ENCODE measurements at regions not wholly inside any gene's neighbourhood (a gene's known extent, or its start where the extent isn't known, plus 50 kb on each side); places are given as distances from the start of the nearest gene placed in this dataset.

DNA sequence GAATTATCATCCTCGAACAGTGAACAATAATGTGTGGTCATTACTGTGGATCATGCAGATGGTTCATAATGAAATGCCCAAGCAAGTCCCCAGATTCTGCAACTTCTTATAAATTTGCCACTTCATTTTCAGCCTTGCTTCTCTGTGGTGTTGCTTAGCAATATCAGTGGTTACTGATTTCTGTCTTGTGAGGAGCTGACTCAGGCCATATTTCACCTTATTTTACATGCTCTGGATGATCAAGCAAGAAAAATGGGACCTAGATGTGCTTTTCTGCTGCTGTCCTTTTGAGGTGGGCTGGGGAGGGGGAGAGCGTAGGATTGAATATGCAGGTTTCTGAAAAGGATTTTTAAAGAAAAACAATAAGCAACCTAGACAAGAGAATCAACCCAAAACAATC is 188.3 kb downstream of the SLC24A2 start:
- DNase-seq (ENCODE audit: low read depth in 4 of 4, low spot score in 3 of 4) = no peak

- DNase-seq (ENCODE audit: low read depth in 4 of 4, low spot score in 3 of 4) = no peak
These were observed 189.9 kb downstream of the ACER2 start for GRCh38 chr9:19598722-19599121.

DNA sequence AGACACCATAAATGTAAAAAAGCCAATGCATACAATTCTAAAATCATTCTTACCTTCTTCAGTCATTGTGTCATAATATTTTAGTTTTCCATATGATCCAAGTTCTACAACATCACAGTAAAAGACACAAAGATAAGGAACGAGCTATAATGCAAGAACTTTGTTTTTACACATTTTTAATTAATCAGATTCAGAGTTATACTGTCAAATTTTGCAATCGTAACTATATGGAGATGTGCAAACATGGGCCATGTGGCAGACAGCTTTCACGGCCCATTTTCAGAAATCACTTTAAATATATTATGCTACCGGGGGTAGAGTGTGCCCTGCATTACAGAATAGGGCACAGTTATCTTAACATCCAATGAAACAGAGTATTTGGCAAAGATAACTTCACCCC is 188.4 kb downstream of the ACER2 start:
- DNase-seq (ENCODE audit: low read depth in 4 of 4, low spot score in 3 of 4) = no peak

- no peak for DNase-seq (ENCODE audit: low read depth in 4 of 4, low spot score in 3 of 4)
These were observed 186.2 kb downstream of the ACER2 start for GRCh38 chr9:19595003-19595402.

DNA sequence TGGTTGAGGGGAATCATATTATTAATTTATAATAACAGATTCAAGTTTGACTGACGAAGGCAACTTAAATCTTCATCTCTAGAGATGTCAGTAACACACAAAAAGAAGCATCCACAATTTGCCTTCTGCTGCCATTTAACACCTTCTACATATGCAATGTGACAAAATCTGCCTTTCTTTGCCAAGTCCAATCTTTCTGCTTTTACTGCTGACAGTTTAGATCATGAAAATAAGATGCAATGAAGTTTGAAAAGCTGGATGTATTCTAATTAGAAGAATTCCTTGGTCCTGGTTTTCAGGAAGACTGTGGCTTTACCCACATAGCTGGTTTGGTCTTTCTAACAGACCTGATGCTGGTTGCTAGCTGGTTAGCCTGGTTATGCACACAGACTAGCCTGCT is 178.9 kb downstream of the ACER2 start:
- DNase-seq (ENCODE audit: low read depth in 4 of 4, low spot score in 3 of 4) = no peak

GRCh38 chr9:19583890-19584289 is 175.1 kb downstream of the ACER2 start:
- DNase-seq (ENCODE audit: low read depth in 4 of 4, low spot score in 3 of 4) = no peak

DNA sequence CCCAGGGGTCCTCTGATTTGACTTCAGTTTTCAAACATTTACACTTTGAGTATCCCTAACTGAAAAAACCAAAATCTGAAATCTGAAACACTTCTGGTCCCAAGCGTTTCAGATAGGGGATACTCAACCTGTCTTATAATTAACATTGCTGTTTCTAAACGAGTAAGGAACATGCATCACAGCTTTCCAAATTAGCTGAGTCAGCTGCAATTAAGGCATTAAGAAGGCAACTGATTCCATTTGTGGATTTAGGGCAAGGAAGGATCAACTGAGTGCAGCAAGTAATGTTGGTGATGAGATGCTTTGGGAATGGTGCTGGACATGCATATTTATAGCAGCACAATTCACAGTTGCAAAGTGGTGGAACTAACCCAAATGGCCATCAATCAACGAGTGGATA is 168.6 kb downstream of the ACER2 start:
- no peak for DNase-seq (ENCODE audit: low read depth in 4 of 4, low spot score in 3 of 4)

GRCh38 chr9:19568946-19569345 is 160.1 kb downstream of the ACER2 start:
- no peak for DNase-seq (ENCODE audit: low read depth in 4 of 4, low spot score in 3 of 4)

DNA sequence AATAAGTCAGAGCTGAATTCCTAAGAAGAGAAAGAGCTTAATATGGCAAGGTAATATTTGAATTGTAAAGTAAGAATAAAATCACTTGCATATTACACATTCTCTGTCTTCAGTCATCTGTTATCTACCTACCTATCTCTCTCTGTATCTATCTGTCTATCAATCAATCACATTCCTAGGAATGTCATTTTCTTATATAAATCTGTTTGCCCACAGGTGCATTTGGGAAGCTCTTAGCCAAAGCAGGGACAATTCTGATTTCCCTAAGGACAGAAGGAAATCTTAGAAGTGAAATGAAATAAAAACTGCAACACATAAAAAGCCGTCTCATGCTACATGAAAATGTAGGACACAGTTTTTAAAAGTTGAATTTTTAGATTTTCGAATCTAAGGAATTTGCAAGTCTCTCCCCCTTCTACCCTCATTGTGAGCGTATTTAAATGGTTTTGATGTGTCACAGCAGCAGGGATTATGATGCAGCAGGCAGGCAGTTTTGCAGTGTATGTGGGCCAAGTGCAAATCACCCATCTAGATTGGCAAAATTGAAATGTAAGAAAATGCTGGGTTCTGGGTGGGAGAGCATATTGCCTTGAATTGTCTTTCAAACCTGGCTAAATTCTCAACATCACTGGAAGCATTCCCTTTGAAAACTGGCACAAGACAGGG is 155.7 kb downstream of the ACER2 start:
- DNase-seq (ENCODE audit: low read depth in 4 of 4, low spot score in 3 of 4) = no peak

- no peak for DNase-seq (ENCODE audit: low read depth in 4 of 4, low spot score in 3 of 4)
These were observed 146.4 kb downstream of the ACER2 start for GRCh38 chr9:19555214-19555613.

DNA sequence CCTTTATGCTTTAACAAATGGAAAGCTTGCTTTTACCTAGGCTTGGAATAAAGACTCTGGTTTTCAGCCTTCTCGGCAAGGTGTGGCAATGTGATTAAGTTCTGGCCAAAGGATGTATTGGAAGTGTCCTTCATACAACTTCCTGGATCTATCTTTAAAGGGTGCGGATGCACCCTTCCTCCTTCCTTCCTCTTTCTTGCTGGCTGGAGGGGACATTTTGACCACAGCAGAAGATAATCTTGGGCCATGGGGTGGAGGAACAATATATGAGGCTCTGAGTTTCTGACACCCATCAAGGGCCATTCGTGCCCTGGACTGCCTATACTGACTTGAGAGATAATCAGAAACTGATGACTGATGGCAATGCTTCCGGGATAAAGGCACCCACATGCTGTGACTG is 145.7 kb downstream of the ACER2 start:
- no peak for DNase-seq (ENCODE audit: low read depth in 4 of 4, low spot score in 3 of 4)

DNA sequence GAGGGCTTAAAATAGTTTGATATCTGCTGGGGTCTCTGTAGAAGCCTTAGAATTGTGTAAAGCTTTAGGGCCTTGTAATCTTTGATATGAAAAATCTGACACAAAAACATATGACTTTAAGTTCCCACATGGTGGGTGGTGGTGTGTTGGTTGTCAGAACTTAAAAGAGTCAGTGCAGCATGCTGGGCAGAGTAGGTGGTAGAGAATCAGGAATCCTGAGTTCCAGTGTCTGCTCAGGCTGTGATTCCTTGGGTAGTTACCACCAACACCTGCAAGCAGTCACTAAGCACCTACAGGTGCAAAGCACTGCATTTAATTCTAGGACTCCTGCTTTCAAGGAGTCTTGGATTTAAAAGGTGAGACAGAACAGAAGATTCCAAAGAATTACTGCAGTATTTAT is 144.6 kb downstream of the ACER2 start:
- DNase-seq (ENCODE audit: low read depth in 4 of 4, low spot score in 3 of 4) = no peak

DNA sequence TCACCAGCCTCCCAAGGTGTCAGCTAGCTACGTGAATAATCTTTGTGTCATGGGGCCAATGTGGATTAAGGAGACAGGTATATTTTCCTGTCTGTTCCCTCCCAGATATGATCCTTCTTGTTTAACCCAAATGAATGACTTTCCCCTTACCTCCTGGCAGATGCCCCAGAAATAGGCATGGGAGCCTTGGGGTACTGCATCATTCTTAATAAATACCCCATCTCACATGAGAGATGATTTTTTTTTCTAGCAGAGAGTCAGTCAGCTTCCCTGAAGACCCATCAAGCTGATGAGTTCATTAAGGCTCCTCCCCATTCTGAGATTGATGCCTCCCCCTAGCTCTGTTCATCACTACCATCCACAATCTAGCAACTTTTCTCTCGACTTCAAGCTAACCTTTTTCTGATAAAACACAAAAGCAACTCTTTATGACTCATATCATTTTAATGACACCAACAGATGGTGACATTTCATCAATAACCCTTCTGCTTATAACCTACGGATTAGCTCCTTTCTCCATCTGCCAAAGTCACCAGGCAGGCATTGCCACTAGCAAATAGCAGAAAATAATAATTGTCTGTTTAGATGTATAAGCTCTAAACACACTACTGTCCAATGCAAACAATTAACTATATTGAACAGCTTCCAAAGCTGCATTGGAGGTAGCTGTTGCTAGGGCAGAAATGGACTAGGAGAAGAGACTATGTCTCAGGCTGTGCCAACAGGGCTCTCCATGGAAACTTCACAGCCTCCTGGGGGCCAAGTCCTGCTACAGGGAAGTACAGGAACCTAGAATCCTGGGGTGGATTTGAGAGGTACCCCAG is 143.7 kb downstream of the ACER2 start:
- DNase-seq (ENCODE audit: low read depth in 4 of 4, low spot score in 3 of 4) = no peak

- peak in 1 of 4 donors; percentile 14 for DNase-seq (ENCODE audit: low read depth in 4 of 4, low spot score in 3 of 4)
These were observed 142.5 kb downstream of the ACER2 start for GRCh38 chr9:19551124-19551929.

- DNase-seq (ENCODE audit: low read depth in 4 of 4, low spot score in 3 of 4) = no peak
These were observed 141.2 kb downstream of the ACER2 start for GRCh38 chr9:19550009-19550408.

- no peak for DNase-seq (ENCODE audit: low read depth in 4 of 4, low spot score in 3 of 4)
These were observed 124.6 kb downstream of the ACER2 start for GRCh38 chr9:19533373-19533772.

DNA sequence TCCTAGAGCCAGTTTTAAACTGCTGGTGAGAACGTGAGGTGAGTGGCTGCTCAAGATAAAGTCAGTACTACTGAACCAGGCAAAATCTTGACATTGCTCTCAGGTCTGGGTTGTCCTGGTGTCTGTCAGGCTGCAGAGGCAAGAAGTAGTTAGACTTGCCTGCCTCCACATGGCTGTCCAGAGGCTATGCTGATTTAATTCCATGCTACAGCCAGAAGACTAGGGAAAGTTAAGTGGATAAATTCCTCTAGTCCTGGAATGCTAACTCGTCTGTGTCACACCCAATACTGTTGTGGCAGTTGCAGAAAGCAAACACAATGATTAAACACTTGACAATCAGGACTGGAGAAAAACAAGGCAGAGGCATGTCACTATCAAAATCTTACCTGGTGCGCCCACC is 118.9 kb downstream of the ACER2 start:
- no peak for DNase-seq (ENCODE audit: low read depth in 4 of 4, low spot score in 3 of 4)

DNA sequence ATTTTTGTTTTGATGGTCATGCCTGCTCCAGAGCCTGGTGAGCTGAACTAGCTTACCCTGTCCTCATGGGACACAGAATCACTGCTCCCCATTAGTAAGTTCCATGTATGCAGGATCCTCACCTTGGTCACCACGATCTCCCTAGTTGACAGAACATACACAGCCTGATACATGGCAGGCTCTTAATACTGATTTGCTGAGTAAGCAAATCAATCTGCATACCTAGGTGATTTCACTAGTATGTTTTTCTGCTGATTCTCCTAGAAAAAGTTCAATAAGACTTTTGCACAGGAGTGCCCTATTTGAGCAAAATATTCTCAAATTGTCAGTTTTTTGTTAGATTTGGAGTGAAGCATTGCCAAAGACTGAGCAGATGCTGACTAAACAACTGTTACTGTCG is 113.7 kb downstream of the ACER2 start:
- no peak for DNase-seq (ENCODE audit: low read depth in 4 of 4, low spot score in 3 of 4)

GRCh38 chr9:19521205-19521604 is 112.4 kb downstream of the ACER2 start:
- DNase-seq (ENCODE audit: low read depth in 4 of 4, low spot score in 3 of 4) = no peak

DNA sequence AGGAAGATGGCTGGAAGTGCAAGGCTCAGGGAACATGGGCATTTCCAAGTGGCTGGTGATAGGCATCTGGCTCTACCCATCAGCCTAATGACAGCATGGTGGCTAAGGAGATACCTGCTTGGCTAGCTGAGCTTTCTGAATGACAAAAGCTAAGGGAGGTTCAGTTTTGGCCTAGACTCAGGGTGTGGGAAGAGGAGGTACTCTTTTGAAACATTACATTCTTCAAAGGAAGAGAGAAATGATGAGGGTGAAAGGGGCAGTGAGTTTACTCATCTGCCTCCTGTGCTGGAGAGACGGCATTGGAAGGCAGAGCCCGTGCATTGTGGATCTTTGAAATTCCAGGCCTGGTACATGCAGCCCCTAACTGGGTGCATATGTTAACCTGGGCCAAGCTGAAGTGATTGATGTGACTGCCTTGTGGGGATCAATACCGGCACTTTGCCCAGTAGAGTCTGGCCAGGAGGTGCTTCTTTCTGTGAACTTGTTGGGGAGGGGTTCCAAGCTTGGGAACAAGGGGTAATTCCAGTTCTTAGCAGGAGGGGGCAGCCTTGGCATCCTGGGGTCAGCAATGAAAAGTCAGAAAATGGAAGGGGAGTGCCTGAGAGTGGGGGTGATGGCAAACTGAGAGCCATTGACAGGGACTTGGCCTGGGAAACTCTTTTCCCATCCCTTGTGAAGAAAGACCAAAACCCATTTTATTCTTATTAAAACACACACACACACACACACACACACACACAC is 108.6 kb downstream of the ACER2 start:
- DNase-seq (ENCODE audit: low read depth in 4 of 4, low spot score in 3 of 4) = no peak

DNA sequence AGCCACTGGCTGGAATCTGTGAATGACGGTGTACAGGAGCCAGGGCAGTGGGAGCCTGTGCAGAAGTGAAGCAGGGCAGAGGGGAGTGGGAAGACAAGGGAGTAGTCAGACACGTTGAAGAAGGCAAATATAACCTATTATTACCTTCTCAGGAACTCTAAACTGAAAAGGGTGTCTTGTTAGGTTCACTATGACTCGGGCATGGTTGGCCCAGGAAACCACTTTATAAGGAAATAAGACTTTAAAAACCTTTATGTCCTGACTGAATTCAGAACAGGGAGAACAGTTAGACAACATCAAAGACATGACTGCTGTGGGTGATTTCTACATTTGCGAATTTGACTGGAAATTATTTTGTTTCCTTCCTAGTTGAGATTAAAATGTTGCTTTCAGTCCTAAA is 107.5 kb downstream of the ACER2 start:
- no peak for DNase-seq (ENCODE audit: low read depth in 4 of 4, low spot score in 3 of 4)

All from left renal pelvis (tissue), 4 donors.